ENCODE measurements at regions not wholly inside any gene's neighbourhood (a gene's known extent, or its start where the extent isn't known, plus 50 kb on each side); places are given as distances from the start of the nearest gene placed in this dataset.

DNA sequence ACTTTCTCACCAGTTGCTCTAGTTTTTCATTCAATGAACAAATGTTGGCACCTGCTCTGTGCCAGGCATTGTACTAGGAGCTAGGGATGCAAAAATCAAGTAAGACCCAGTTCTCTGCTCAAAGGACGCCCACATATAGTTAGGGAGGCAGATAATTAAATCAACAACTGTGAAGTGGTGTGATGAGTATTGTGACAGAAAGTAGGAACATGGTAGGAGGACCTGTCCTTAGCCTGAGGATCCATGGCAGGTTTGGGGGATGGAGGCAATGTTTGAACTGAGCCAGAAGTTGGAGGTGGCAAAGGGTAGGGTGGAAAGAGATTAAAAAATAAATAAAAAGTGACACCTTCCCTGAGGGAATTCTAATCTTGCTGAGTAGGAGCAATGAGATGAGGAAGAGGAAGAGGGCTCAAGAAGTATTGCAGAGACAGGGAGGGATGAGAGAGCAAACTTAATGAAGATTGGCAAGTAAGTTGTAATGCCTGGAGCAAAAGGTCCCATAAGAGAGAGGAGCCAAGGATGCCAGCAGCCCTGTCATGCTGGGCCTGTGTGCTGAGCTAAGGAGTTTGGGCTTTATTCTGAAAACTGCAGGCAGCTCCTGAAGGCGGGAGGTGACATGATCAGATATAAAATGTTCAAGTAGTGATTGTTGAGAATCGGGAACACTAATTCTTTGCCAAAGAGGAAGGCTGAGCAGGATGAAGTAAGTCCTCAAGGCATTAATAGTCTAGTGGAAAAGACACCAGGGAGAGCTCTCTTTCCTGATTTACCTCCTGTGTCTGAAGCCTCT lies 184.3 kb upstream of the PPP2R3A start:
- CTCF ChIA-PET: no interaction called here
- Mint-ChIP-seq H3K27me3 (peaks cover 0 to 5% (median 0%) of the 10 kb centered on the region in 5 donors), H3K4me1 (peaks cover 0 to 3% (median 0%) of the 10 kb centered on the region in 7 donors), H3K4me3 (no peak overlapping the region), H3K9me3 (peaks cover 0 to 8% (median 0%) of the 10 kb centered on the region in 11 donors), H3K27ac (no peak overlapping the region), H3K36me3 (no peaks in the 10 kb centered on the region)
- no peak overlapping the region for H3K4me3 ChIP-seq (ENCODE audit: low read length)
- POLR2A ChIA-PET: no interaction called here
- H3K27me3 ChIP-seq (ENCODE audit: control insufficient read depth in 2 of 2, insufficient read depth in 2 of 2, low read length in 2 of 2): no peaks in the 10 kb centered on the region
- DNase-seq: no peak
- no peaks in the 10 kb centered on the region for H3K4me1 ChIP-seq (ENCODE audit: control insufficient read depth in 2 of 2, insufficient read depth in 2 of 2, low read length in 2 of 2)
- H3K9me3 ChIP-seq (ENCODE audit: control insufficient read depth in 2 of 3, low read length in 3 of 3): no peaks in the 10 kb centered on the region
- no peaks in the 10 kb centered on the region for H3K36me3 ChIP-seq (ENCODE audit: control insufficient read depth in 2 of 3, insufficient read depth in 3 of 3, low read length in 3 of 3)
- ATAC-seq: no peak
- intact Hi-C loops (cut with micrococcal nuclease): no loop called here
- no peak overlapping the region for H3K27ac ChIP-seq (ENCODE audit: low read depth, low read length)

DNA sequence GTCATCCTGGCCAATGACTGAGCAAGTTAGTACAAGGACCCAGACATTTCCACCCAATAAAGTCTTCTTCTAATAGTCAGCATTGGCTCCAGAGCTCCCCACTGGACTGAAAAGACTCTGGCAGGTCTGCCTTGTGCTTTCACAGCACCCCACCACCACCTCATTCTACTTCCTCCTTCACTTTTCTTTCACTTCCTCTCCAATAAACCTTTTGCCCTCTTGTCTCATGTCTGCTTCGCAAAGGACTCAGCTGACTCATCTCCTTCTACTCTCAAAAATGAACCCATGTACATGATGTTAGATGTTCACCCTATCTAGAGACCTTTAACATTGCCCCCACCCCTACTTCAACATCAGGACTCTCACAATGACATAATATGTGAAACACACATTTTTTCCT lies 181.0 kb upstream of the PPP2R3A start:
- H3K27ac Mint-ChIP-seq: no peak overlapping the region
- H3K36me3 ChIP-seq (ENCODE audit: control insufficient read depth in 2 of 3, insufficient read depth in 3 of 3, low read length in 3 of 3): no peaks in the 10 kb centered on the region
- no peaks in the 10 kb centered on the region for H3K9me3 ChIP-seq (ENCODE audit: control insufficient read depth in 2 of 3, low read length in 3 of 3)
- ATAC-seq (peak; percentile 43), DNase-seq (no peak)
- peaks cover 0 to 11% (median 0%) of the 10 kb centered on the region in 5 donors for H3K27me3 Mint-ChIP-seq
- peaks cover 0 to 10% (median 0%) of the 10 kb centered on the region in 11 donors for H3K9me3 Mint-ChIP-seq
- H3K27me3 ChIP-seq (ENCODE audit: control insufficient read depth in 2 of 2, insufficient read depth in 2 of 2, low read length in 2 of 2): no peaks in the 10 kb centered on the region
- ChIA-PET POLR2A (no interaction called here), CTCF (no interaction called here)
- H3K27ac ChIP-seq (ENCODE audit: low read depth, low read length): no peak overlapping the region
- peaks cover 0 to 3% (median 0%) of the 10 kb centered on the region in 7 donors for H3K4me1 Mint-ChIP-seq
- intact Hi-C loops (cut with micrococcal nuclease): no loop called here
- H3K36me3 Mint-ChIP-seq: no peaks in the 10 kb centered on the region
- H3K4me3 ChIP-seq (ENCODE audit: low read length): no peak overlapping the region
- H3K4me1 ChIP-seq (ENCODE audit: control insufficient read depth in 2 of 2, insufficient read depth in 2 of 2, low read length in 2 of 2): no peaks in the 10 kb centered on the region
- H3K4me3 Mint-ChIP-seq: no peak overlapping the region

DNA sequence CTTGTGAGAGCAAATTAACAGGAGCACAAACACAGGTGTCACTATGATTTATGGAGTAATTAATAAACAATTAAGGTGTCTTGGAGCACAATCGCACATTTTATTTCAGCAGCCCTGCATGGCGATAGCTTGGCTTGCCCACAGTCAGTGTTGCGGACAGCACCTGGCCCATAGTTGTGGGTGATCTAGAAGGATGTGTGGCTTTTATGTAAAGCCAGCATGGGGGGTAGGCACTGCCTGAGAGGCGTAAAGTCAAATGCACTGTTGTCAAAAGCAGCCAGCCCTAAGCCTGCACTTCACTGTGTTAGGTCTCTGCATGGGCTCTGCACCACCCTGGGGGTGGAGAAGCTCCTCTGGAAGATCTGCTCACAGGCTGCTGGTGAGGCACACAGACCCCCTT lies 177.4 kb upstream of the PPP2R3A start:
- Mint-ChIP-seq H3K27me3 (peaks cover 0 to 6% (median 0%) of the 10 kb centered on the region in 5 donors), H3K9me3 (peaks cover 0 to 14% (median 4%) of the 10 kb centered on the region in 11 donors), H3K36me3 (no peaks in the 10 kb centered on the region), H3K4me1 (peaks cover 0 to 3% (median 0%) of the 10 kb centered on the region in 7 donors), H3K4me3 (no peak overlapping the region), H3K27ac (no peak overlapping the region)
- Histone ChIP-seq H3K9me3 (ENCODE audit: control insufficient read depth in 2 of 3, low read length in 3 of 3) (no peaks in the 10 kb centered on the region), H3K27ac (ENCODE audit: low read depth, low read length) (no peak overlapping the region), H3K4me3 (ENCODE audit: low read length) (no peak overlapping the region), H3K27me3 (ENCODE audit: control insufficient read depth in 2 of 2, insufficient read depth in 2 of 2, low read length in 2 of 2) (no peaks in the 10 kb centered on the region), H3K36me3 (ENCODE audit: control insufficient read depth in 2 of 3, insufficient read depth in 3 of 3, low read length in 3 of 3) (no peaks in the 10 kb centered on the region), H3K4me1 (ENCODE audit: control insufficient read depth in 2 of 2, insufficient read depth in 2 of 2, low read length in 2 of 2) (no peaks in the 10 kb centered on the region)
- DNase-seq: no peak
- ChIA-PET POLR2A (no interaction called here), CTCF (no interaction called here)
- ATAC-seq: no peak
- intact Hi-C loops (cut with micrococcal nuclease): no loop called here

DNA sequence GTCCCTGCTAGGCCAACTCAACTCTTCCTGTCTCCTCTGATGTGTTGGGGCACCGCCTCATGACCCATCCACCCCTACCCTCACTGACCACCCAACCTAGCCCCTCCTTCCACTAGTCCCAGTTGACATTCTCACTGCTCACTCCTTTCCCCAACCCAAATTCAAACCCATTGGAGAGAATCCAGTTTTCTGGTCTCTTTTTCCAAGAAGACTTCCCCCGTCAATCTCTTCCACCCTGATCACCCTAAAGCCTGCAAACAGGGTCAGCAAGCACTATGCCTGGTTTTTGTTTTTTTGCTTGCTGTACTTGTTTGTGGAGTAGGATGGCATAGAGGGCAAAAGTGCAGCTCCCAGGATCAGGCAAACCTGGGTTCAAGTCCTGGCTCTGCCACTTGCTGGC lies 176.6 kb upstream of the PPP2R3A start:
- no peaks in the 10 kb centered on the region for H3K36me3 Mint-ChIP-seq
- intact Hi-C loops (cut with micrococcal nuclease): no loop called here
- no peak overlapping the region for H3K27ac ChIP-seq (ENCODE audit: low read depth, low read length)
- H3K4me1 Mint-ChIP-seq: peaks cover 0 to 3% (median 0%) of the 10 kb centered on the region in 7 donors
- no peak overlapping the region for H3K27ac Mint-ChIP-seq
- DNase-seq (no peak), ATAC-seq (no peak)
- ChIA-PET CTCF (no interaction called here), POLR2A (no interaction called here)
- no peaks in the 10 kb centered on the region for H3K4me1 ChIP-seq (ENCODE audit: control insufficient read depth in 2 of 2, insufficient read depth in 2 of 2, low read length in 2 of 2)
- peaks cover 0 to 6% (median 0%) of the 10 kb centered on the region in 5 donors for H3K27me3 Mint-ChIP-seq
- H3K4me3 ChIP-seq (ENCODE audit: low read length): no peak overlapping the region
- peaks cover 0 to 11% (median 4%) of the 10 kb centered on the region in 11 donors for H3K9me3 Mint-ChIP-seq
- H3K27me3 ChIP-seq (ENCODE audit: control insufficient read depth in 2 of 2, insufficient read depth in 2 of 2, low read length in 2 of 2): no peaks in the 10 kb centered on the region
- H3K4me3 Mint-ChIP-seq: no peak overlapping the region
- no peaks in the 10 kb centered on the region for H3K36me3 ChIP-seq (ENCODE audit: control insufficient read depth in 2 of 3, insufficient read depth in 3 of 3, low read length in 3 of 3)
- H3K9me3 ChIP-seq (ENCODE audit: control insufficient read depth in 2 of 3, low read length in 3 of 3): no peaks in the 10 kb centered on the region

DNA sequence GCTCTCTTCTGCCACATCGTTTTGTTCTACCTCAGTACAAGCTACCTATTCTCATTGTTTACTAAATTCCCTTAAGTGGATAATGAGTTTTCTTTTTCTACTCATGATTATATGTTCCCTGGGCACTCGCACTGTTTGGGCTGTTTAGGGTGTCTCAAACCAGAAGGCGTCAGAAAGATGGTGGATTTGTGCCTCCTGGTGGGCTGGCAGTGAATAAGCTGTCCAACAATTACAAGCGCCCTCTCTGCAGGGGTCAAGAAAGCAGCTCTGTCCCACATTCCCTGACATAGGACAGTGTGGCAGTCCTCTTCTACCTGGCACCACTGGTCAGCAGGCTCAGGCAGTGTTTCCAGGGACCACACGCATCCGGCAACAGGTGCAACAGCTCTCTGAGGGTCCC lies 173.4 kb upstream of the PPP2R3A start:
- POLR2A ChIA-PET: no interaction called here
- Mint-ChIP-seq H3K27me3 (peaks cover 0 to 10% (median 0%) of the 10 kb centered on the region in 5 donors), H3K27ac (no peak overlapping the region), H3K36me3 (no peaks in the 10 kb centered on the region), H3K4me3 (no peak overlapping the region), H3K4me1 (no peaks in the 10 kb centered on the region), H3K9me3 (peaks cover 0 to 16% (median 5%) of the 10 kb centered on the region in 11 donors)
- Histone ChIP-seq H3K4me3 (ENCODE audit: low read length) (no peak overlapping the region), H3K4me1 (ENCODE audit: control insufficient read depth in 2 of 2, insufficient read depth in 2 of 2, low read length in 2 of 2) (no peaks in the 10 kb centered on the region), H3K27me3 (ENCODE audit: control insufficient read depth in 2 of 2, insufficient read depth in 2 of 2, low read length in 2 of 2) (no peaks in the 10 kb centered on the region), H3K9me3 (ENCODE audit: control insufficient read depth in 2 of 3, low read length in 3 of 3) (no peaks in the 10 kb centered on the region), H3K36me3 (ENCODE audit: control insufficient read depth in 2 of 3, insufficient read depth in 3 of 3, low read length in 3 of 3) (no peaks in the 10 kb centered on the region), H3K27ac (ENCODE audit: low read depth, low read length) (no peak overlapping the region)
- ATAC-seq (no peak), DNase-seq (no peak)
- intact Hi-C loops (cut with micrococcal nuclease): no loop called here
- CTCF ChIA-PET: no interaction called here

DNA sequence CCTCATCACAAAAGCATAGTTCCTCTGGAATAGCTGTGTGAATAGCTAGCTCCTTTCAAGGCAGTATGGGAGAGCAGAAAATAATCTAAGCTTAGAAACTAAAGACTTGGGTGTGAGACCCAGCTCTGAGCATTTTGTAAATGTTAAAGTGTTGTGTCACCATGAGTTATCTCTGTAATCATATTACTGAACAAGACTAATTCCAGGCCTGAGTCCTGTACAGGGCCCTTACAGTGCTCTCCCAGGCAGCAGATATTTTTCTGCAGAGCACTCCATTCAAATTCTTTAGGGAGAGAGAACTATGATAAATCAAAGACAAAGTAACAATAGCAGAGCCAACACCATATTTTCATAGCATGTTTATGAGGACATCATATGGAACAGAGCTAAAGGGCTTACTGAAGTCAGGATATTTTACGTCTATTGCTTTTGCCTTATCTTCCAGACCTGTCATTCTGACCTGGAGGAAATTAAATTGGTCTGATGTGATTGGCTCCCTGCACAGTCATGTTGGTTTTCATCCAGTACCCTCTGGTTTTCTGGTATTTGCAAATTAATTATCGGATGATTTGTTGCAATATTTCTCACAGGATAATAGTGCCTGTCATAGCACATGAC lies 172.6 kb upstream of the PPP2R3A start:
- intact Hi-C loops (cut with micrococcal nuclease): no loop called here
- DNase-seq (no peak), ATAC-seq (no peak)
- Histone ChIP-seq H3K27me3 (ENCODE audit: control insufficient read depth in 2 of 2, insufficient read depth in 2 of 2, low read length in 2 of 2) (no peaks in the 10 kb centered on the region), H3K9me3 (ENCODE audit: control insufficient read depth in 2 of 3, low read length in 3 of 3) (no peaks in the 10 kb centered on the region), H3K27ac (ENCODE audit: low read depth, low read length) (no peak overlapping the region), H3K4me1 (ENCODE audit: control insufficient read depth in 2 of 2, insufficient read depth in 2 of 2, low read length in 2 of 2) (no peaks in the 10 kb centered on the region), H3K4me3 (ENCODE audit: low read length) (no peak overlapping the region), H3K36me3 (ENCODE audit: control insufficient read depth in 2 of 3, insufficient read depth in 3 of 3, low read length in 3 of 3) (no peaks in the 10 kb centered on the region)
- peaks cover 0 to 16% (median 5%) of the 10 kb centered on the region in 11 donors for H3K9me3 Mint-ChIP-seq
- CTCF ChIA-PET: no interaction called here
- POLR2A ChIA-PET: no interaction called here
- no peak overlapping the region for H3K4me3 Mint-ChIP-seq
- H3K4me1 Mint-ChIP-seq: no peaks in the 10 kb centered on the region
- H3K27me3 Mint-ChIP-seq: peaks cover 0 to 10% (median 0%) of the 10 kb centered on the region in 5 donors
- H3K27ac Mint-ChIP-seq: no peak overlapping the region
- no peaks in the 10 kb centered on the region for H3K36me3 Mint-ChIP-seq

DNA sequence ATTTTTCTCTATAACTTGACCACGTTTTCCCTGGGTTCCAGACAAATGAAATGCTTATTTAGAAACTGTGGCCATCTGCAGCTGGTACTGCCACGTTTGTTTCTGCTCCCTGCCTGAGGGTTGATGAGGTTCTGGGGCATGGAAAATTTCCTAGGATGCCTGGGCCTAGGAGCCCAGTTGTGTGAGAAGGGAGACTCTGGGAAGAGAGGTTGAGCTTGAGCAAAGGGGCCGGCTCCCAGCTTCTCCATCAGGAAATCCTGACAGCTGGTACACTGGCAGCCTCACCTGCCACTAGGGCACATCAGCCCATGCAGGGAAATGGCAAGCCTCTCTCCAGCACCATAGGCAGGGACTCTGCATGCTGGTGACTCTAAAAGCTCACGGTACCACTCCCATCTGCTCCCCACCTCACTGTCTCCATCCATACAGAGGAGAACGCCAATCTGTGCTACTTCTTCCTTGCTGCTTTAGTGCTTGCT lies 165.4 kb upstream of the PPP2R3A start:
- Histone ChIP-seq H3K27ac (ENCODE audit: low read depth, low read length) (no peak overlapping the region), H3K9me3 (ENCODE audit: control insufficient read depth in 2 of 3, low read length in 3 of 3) (no peaks in the 10 kb centered on the region), H3K27me3 (ENCODE audit: control insufficient read depth in 2 of 2, insufficient read depth in 2 of 2, low read length in 2 of 2) (no peaks in the 10 kb centered on the region), H3K4me3 (ENCODE audit: low read length) (no peak overlapping the region), H3K36me3 (ENCODE audit: control insufficient read depth in 2 of 3, insufficient read depth in 3 of 3, low read length in 3 of 3) (no peaks in the 10 kb centered on the region), H3K4me1 (ENCODE audit: control insufficient read depth in 2 of 2, insufficient read depth in 2 of 2, low read length in 2 of 2) (no peaks in the 10 kb centered on the region)
- POLR2A ChIA-PET: no interaction called here
- H3K4me1 Mint-ChIP-seq: no peaks in the 10 kb centered on the region
- no peaks in the 10 kb centered on the region for H3K36me3 Mint-ChIP-seq
- H3K4me3 Mint-ChIP-seq: no peak overlapping the region
- peaks cover 0 to 5% (median 0%) of the 10 kb centered on the region in 5 donors for H3K27me3 Mint-ChIP-seq
- intact Hi-C loops (cut with micrococcal nuclease): no loop called here
- CTCF ChIA-PET: no interaction called here
- no peak for DNase-seq
- peaks cover 0 to 3% (median 0%) of the 10 kb centered on the region in 11 donors for H3K9me3 Mint-ChIP-seq
- H3K27ac Mint-ChIP-seq: no peak overlapping the region
- no peak for ATAC-seq

All from naive thymus-derived CD4-positive, alpha-beta T cell (primary cell).